ENCODE measurements at regions not wholly inside any gene's neighbourhood (a gene's known extent, or its start where the extent isn't known, plus 50 kb on each side); places are given as distances from the start of the nearest gene placed in this dataset.

DNA sequence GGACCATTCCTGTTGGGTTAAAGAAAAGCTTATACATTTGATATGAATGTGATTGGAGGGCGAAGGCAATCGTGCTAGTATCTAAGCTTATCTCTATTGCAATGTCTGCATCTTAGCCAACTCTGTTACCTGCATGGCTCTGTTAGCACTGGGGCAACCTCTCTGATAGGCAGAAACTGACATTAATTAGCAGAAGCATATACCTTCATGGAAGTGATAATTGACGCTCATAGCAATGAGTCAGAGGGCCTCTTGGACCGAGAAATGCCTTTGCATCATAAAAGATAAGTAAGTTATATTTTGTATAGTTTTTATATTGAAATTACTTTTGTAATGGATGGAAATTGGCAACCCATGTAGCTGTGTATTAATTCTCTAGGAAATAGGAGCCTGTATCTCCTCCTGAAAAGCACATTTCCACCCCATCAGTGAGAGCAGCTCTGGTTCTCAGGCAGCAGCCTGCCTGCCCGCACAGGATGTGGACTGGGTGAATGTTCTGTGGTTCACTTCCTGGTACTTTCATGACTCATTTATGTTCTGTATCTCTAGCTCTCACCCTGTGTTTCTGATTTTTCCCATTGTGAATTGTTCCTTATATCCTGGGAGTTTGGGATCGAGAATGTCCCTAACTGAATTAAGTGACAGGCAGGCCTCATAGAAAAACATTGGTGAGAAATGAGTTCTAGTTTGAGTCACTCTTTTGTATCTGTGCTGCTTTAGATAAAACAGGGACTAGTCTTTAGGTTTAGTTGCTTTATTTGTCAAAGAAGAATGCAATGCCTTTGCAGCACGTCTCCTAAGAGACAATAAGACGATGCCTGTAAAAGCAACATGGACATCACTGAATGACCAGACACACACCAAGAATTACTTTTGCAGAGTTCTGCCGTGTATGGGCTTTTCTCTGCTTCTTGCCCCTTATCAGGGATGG lies 344.9 kb downstream of the DCDC2C start:
- DNase-seq (ENCODE audit: extremely low read depth, low read depth): no peak
- H3K4me3 ChIP-seq (replicated peaks; ENCODE audit: low read depth, low read length): no peak overlapping the region
- no peak for TF ChIP-seq CTCF (IDR thresholded peaks at IDR 0.05; ENCODE audit: low read depth, low read length, missing control alignments)

DNA sequence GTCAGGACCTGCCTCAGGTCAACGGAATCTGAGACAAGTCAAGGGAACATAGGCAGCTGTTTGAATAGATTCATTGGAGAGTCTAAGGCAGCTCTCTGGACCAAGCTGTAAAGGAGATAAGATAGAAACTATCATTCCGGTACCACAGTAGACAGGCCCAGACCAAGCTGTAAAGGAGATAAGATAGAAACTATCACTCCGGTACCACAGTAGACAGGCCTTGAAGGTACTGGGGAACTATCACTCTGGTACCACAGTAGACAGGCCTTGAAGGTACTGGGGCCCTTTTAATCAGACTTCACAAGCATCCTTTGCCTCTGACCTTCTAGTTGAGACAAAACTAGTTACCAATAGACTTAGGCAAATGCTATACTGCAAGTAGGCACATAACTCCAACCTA lies 346.1 kb downstream of the DCDC2C start:
- no peak for DNase-seq (ENCODE audit: extremely low read depth, low read depth)
- no peak overlapping the region for H3K4me3 ChIP-seq (replicated peaks; ENCODE audit: low read depth, low read length)
- TF ChIP-seq CTCF (IDR thresholded peaks at IDR 0.05; ENCODE audit: low read depth, low read length, missing control alignments): no peak

- no peak for DNase-seq (ENCODE audit: extremely low read depth, low read depth)
- no peak overlapping the region for H3K4me3 ChIP-seq (replicated peaks; ENCODE audit: low read depth, low read length)
- no peak for TF ChIP-seq CTCF (IDR thresholded peaks at IDR 0.05; ENCODE audit: low read depth, low read length, missing control alignments)
Observed at GRCh38 chr2:4053769-4054493, 350.6 kb downstream of the DCDC2C start.

GRCh38 chr2:4066217-4066616 lies 362.8 kb downstream of the DCDC2C start:
- no peak for TF ChIP-seq CTCF (IDR thresholded peaks at IDR 0.05; ENCODE audit: low read depth, low read length, missing control alignments)
- H3K4me3 ChIP-seq (replicated peaks; ENCODE audit: low read depth, low read length): no peak overlapping the region

DNA sequence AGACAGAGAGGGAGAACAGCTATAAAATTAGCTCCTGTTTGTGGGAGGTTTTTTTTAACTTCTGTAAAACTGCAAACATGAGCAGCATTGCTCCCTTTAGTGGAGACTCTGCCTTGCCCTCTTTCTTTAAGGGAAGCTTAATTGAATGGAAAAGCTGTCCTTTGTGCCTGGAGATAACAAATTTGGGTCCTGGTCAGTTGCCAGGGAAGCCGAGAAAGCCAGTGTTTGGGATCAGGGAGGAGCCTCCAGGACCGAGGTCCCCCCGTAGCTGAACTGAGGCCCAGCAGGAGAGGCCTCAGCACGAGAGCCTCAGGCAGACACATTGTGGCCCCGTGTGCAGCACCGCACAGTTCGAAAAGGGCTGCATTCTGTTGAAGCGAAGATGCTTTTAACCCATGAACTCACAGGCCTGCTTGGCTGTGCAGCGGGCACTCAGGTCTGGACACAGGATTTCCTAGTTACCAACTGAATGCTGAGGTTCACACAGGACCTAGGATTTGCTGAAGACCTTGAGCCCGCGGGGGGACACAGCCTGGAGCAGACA lies 369.7 kb downstream of the DCDC2C start:
- DNase-seq (ENCODE audit: extremely low read depth, low read depth): no peak
- H3K4me3 ChIP-seq (replicated peaks; ENCODE audit: low read depth, low read length): no peak overlapping the region
- TF ChIP-seq CTCF (IDR thresholded peaks at IDR 0.05; ENCODE audit: low read depth, low read length, missing control alignments): no peak

More at GRCh38 chr2:4066217-4066616, 362.8 kb downstream of the DCDC2C start:
- no peak for DNase-seq (ENCODE audit: extremely low read depth, low read depth)

DNA sequence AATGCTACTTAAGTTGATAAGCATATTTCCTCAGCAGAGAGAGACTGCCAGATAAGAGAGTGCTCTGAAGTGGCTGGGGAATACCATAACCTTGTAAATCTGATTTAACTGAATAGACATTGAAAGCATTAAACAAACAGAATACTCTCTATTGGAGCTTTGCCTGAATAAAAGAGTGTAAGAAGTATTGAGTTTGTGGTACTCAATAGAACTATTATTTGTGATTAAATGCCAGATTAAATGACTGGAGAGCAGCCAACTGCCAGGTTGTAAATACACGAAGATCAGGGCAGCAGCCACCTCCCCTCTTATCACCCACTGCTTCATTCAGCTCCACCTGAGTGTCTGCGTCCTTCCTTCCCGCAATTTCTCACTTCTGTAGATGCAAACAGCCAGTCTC lies 373.6 kb downstream of the DCDC2C start:
- no peak overlapping the region for H3K4me3 ChIP-seq (replicated peaks; ENCODE audit: low read depth, low read length)
- no peak for DNase-seq (ENCODE audit: extremely low read depth, low read depth)
- no peak for TF ChIP-seq CTCF (IDR thresholded peaks at IDR 0.05; ENCODE audit: low read depth, low read length, missing control alignments)

Data from HFF-Myc (cell line).